ENCODE measurements at regions not wholly inside any gene's neighbourhood (a gene's known extent, or its start where the extent isn't known, plus 50 kb on each side); places are given as distances from the start of the nearest gene placed in this dataset.

- no peaks in the 10 kb centered on the region for H3K36me3 ChIP-seq
- no peak for TF ChIP-seq CTCF (IDR thresholded peaks at IDR 0.05)
- H3K27me3 ChIP-seq (replicated peaks; ENCODE audit: insufficient read depth): no peaks in the 10 kb centered on the region
- DNase-seq (ENCODE audit: low spot score): no peak
- H3K9me3 ChIP-seq: no peaks in the 10 kb centered on the region
- no peaks in the 10 kb centered on the region for H3K4me1 ChIP-seq (ENCODE audit: control insufficient read depth in 1 of 2, low read depth in 2 of 2)
- no peak overlapping the region for H3K4me3 ChIP-seq
- H3K27ac ChIP-seq: no peak overlapping the region
- no peak for ATAC-seq (ENCODE audit: insufficient number of reproducible peaks, low FRiP score, low read depth)
Measured at GRCh38 chr18:41458376-41458775, 496.7 kb upstream of the PIK3C3 start.

- H3K36me3 ChIP-seq: no peaks in the 10 kb centered on the region
- no peaks in the 10 kb centered on the region for H3K27me3 ChIP-seq (replicated peaks; ENCODE audit: insufficient read depth)
- no peaks in the 10 kb centered on the region for H3K9me3 ChIP-seq
- no peaks in the 10 kb centered on the region for H3K4me1 ChIP-seq (ENCODE audit: control insufficient read depth in 1 of 2, low read depth in 2 of 2)
- DNase-seq (ENCODE audit: low spot score) (no peak), ATAC-seq (ENCODE audit: insufficient number of reproducible peaks, low FRiP score, low read depth) (no peak)
- no peak for TF ChIP-seq CTCF (IDR thresholded peaks at IDR 0.05)
- H3K27ac ChIP-seq: no peak overlapping the region
- no peak overlapping the region for H3K4me3 ChIP-seq
Measured at GRCh38 chr18:41457765-41458326, 497.2 kb upstream of the PIK3C3 start.

- no peaks in the 10 kb centered on the region for H3K36me3 ChIP-seq
- H3K27me3 ChIP-seq (replicated peaks; ENCODE audit: insufficient read depth): no peaks in the 10 kb centered on the region
- H3K9me3 ChIP-seq: no peaks in the 10 kb centered on the region
- H3K4me1 ChIP-seq (ENCODE audit: control insufficient read depth in 1 of 2, low read depth in 2 of 2): no peaks in the 10 kb centered on the region
- H3K4me3 ChIP-seq: no peak overlapping the region
- no peak for TF ChIP-seq CTCF (IDR thresholded peaks at IDR 0.05)
- DNase-seq (ENCODE audit: low spot score): no peak
- H3K27ac ChIP-seq: no peak overlapping the region
- ATAC-seq (ENCODE audit: insufficient number of reproducible peaks, low FRiP score, low read depth): no peak
Measured at GRCh38 chr18:41456831-41457230, 498.2 kb upstream of the PIK3C3 start.

- ATAC-seq (ENCODE audit: insufficient number of reproducible peaks, low FRiP score, low read depth) (no peak), DNase-seq (ENCODE audit: low spot score) (no peak)
- no peaks in the 10 kb centered on the region for H3K4me1 ChIP-seq (ENCODE audit: control insufficient read depth in 1 of 2, low read depth in 2 of 2)
- no peaks in the 10 kb centered on the region for H3K27me3 ChIP-seq (replicated peaks; ENCODE audit: insufficient read depth)
- no peak for TF ChIP-seq CTCF (IDR thresholded peaks at IDR 0.05)
- H3K9me3 ChIP-seq: no peaks in the 10 kb centered on the region
- H3K36me3 ChIP-seq: no peaks in the 10 kb centered on the region
- no peak overlapping the region for H3K27ac ChIP-seq
- H3K4me3 ChIP-seq: no peak overlapping the region
Measured at GRCh38 chr18:41449612-41450011, 505.4 kb upstream of the PIK3C3 start.

- Histone ChIP-seq H3K27ac (no peak overlapping the region), H3K36me3 (no peaks in the 10 kb centered on the region), H3K4me1 (ENCODE audit: control insufficient read depth in 1 of 2, low read depth in 2 of 2) (no peaks in the 10 kb centered on the region), H3K4me3 (no peak overlapping the region), H3K27me3 (replicated peaks; ENCODE audit: insufficient read depth) (no peaks in the 10 kb centered on the region), H3K9me3 (no peaks in the 10 kb centered on the region)
- DNase-seq (ENCODE audit: low spot score) (no peak), ATAC-seq (ENCODE audit: insufficient number of reproducible peaks, low FRiP score, low read depth) (no peak)
- TF ChIP-seq CTCF (IDR thresholded peaks at IDR 0.05): no peak
Measured at GRCh38 chr18:41444943-41445342, 510.1 kb upstream of the PIK3C3 start.
